ENCODE measurements at regions not wholly inside any gene's neighbourhood (a gene's known extent, or its start where the extent isn't known, plus 50 kb on each side); places are given as distances from the start of the nearest gene placed in this dataset.

DNA sequence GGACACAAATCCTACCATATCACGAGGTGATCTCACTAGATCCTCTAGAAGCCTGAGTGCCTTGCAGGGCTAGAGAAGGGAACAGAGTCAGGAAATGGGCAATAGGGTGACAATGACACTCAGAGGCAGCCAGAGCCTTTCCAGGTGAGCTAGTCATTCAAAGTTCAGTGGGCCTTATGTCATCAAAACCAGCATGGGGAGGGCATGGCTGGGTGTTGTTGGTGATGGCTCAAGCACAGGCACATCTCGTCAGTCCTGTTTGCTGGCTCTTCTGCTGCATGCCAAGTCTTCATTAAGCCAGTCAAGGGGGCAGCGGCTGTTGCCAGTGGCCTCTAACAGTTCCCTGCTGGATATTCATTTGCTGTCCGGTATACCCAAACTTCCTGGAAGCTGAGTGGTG is 99.6 kb upstream of the USP24 start:
- ATAC-seq (ENCODE audit: insufficient read depth, low FRiP score) = no peak
- H3K4me1 ChIP-seq (ENCODE audit: control insufficient read depth in 5 of 5, insufficient read depth in 5 of 5, low read length in 5 of 5) = peaks cover 0 to 7% (median 6%) of the 10 kb centered on the region in 5 donors
- no peaks in the 10 kb centered on the region for H3K9me3 ChIP-seq (ENCODE audit: control insufficient read depth in 4 of 4, insufficient read depth in 3 of 4, low read length in 3 of 4)
- no peaks in the 10 kb centered on the region for H3K36me3 ChIP-seq (ENCODE audit: control insufficient read depth in 4 of 4, insufficient read depth in 4 of 4, low read length in 4 of 4)
- H3K27me3 ChIP-seq (ENCODE audit: control insufficient read depth in 3 of 3, insufficient read depth in 3 of 3, low read length in 2 of 3) = no peaks in the 10 kb centered on the region
- TF ChIP-seq, protein P1, sequence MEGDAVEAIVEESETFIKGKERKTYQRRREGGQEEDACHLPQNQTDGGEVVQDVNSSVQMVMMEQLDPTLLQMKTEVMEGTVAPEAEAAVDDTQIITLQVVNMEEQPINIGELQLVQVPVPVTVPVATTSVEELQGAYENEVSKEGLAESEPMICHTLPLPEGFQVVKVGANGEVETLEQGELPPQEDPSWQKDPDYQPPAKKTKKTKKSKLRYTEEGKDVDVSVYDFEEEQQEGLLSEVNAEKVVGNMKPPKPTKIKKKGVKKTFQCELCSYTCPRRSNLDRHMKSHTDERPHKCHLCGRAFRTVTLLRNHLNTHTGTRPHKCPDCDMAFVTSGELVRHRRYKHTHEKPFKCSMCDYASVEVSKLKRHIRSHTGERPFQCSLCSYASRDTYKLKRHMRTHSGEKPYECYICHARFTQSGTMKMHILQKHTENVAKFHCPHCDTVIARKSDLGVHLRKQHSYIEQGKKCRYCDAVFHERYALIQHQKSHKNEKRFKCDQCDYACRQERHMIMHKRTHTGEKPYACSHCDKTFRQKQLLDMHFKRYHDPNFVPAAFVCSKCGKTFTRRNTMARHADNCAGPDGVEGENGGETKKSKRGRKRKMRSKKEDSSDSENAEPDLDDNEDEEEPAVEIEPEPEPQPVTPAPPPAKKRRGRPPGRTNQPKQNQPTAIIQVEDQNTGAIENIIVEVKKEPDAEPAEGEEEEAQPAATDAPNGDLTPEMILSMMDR (IDR thresholded peaks at IDR 0.05; ENCODE audit: control extremely low read depth, extremely low read depth) = no peak
- no peak overlapping the region for H3K27ac ChIP-seq (ENCODE audit: low read depth in 1 of 2, low read length in 1 of 2)
- no peak overlapping the region for H3K9ac ChIP-seq (ENCODE audit: insufficient read depth in 1 of 2, low read length in 2 of 2)
- DNase-seq = no peak
- 80 to 94% methylated on average over 4 of the region's 4 CpGs for WGBS, 2 donors
- H3K4me3 ChIP-seq = no peak overlapping the region

DNA sequence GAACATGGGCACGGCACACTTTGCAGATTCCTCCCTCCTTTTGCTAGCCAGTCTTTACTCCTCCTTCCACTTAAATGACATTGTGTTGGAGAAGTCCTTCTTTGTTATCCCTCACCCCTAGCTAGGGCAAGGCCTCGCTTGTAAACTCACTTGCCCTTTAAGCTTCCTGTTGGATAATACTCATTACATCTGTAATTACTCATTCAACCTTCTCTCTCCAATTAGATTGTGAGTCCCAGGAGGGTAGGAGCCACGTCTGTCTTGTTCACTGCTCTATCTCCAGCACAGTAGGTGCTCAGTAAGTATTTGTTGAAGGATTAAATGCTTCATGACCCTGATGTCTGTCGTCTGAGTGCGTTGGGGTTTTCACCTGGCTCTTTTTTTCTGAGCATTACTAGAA is 98.7 kb upstream of the USP24 start:
- Histone ChIP-seq H3K4me1 (ENCODE audit: control insufficient read depth in 5 of 5, insufficient read depth in 5 of 5, low read length in 5 of 5) (peaks cover 0 to 7% (median 6%) of the 10 kb centered on the region in 5 donors), H3K9me3 (ENCODE audit: control insufficient read depth in 4 of 4, insufficient read depth in 3 of 4, low read length in 3 of 4) (no peaks in the 10 kb centered on the region), H3K36me3 (ENCODE audit: control insufficient read depth in 4 of 4, insufficient read depth in 4 of 4, low read length in 4 of 4) (no peaks in the 10 kb centered on the region), H3K9ac (ENCODE audit: insufficient read depth in 1 of 2, low read length in 2 of 2) (no peak overlapping the region), H3K4me3 (no peak overlapping the region), H3K27ac (ENCODE audit: low read depth in 1 of 2, low read length in 1 of 2) (no peak overlapping the region), H3K27me3 (ENCODE audit: control insufficient read depth in 3 of 3, insufficient read depth in 3 of 3, low read length in 2 of 3) (no peaks in the 10 kb centered on the region)
- TF ChIP-seq, protein P1 (IDR thresholded peaks at IDR 0.05; ENCODE audit: control extremely low read depth, extremely low read depth) = no peak
- 75 to 85% methylated on average over 5 of the region's 5 CpGs for WGBS, 2 donors
- ATAC-seq (ENCODE audit: insufficient read depth, low FRiP score) (no peak), DNase-seq (no peak)

DNA sequence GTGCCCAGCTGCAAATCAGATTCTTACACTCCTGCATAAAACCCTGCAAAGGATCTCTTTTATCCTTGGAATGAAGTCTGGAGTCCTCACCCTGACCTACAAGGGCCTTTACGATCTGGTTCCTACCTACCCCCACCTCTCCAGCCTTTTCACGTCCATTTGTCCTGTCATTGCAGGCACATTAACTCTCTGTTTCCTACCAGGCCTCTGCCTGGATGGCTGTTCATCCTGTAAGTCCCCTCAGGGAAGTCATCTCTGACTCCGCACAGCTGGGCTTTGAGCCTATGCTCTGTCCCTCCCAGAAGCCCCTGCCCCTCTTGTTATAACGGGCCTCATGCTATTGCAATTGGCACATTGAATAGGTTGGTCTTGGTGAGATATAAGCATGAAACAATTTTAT is 96.8 kb upstream of the USP24 start:
- Histone ChIP-seq H3K27ac (ENCODE audit: low read depth in 1 of 2, low read length in 1 of 2) (no peak overlapping the region), H3K27me3 (ENCODE audit: control insufficient read depth in 3 of 3, insufficient read depth in 3 of 3, low read length in 2 of 3) (no peaks in the 10 kb centered on the region), H3K4me1 (ENCODE audit: control insufficient read depth in 5 of 5, insufficient read depth in 5 of 5, low read length in 5 of 5) (peaks cover 0 to 11% (median 4%) of the 10 kb centered on the region in 5 donors), H3K9me3 (ENCODE audit: control insufficient read depth in 4 of 4, insufficient read depth in 3 of 4, low read length in 3 of 4) (no peaks in the 10 kb centered on the region), H3K36me3 (ENCODE audit: control insufficient read depth in 4 of 4, insufficient read depth in 4 of 4, low read length in 4 of 4) (no peaks in the 10 kb centered on the region), H3K9ac (ENCODE audit: insufficient read depth in 1 of 2, low read length in 2 of 2) (no peak overlapping the region), H3K4me3 (no peak overlapping the region)
- no peak for DNase-seq
- TF ChIP-seq, protein P1 (IDR thresholded peaks at IDR 0.05; ENCODE audit: control extremely low read depth, extremely low read depth) = no peak
- no peak for ATAC-seq (ENCODE audit: insufficient read depth, low FRiP score)
- 93 to 95% methylated on average over 4 of the region's 4 CpGs for WGBS, 2 donors

DNA sequence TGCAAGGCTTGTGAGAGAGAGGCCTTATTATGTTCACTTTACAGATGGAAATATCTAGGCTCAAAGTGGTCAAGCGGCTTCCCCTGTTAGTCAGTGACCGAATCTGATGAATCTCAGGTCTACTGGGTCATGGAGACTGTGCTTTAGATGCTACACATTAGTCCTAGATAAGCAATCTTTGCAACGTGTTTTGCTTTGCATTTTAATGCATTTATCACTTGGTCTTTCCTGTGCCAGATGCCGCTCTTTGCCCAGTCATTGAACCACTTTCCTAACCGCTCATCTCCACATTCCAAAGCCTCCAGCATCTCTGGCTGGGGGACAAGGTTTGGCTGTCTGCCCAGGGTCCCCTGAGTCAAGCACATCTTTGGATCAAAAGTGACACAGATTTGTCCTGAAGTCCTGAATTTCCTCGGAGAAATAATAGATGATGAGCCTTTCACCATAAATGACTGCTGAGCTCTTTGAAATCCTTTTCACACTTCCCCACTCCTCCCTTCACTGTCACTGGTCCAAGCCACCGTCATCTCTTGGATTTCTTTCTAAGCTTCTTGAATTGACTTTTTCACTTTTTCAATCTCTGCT is 96.0 kb upstream of the USP24 start:
- ATAC-seq (ENCODE audit: insufficient read depth, low FRiP score) (no peak), DNase-seq (peak; percentile 24 to 73 (median 49))
- Histone ChIP-seq H3K4me3 (no peak overlapping the region), H3K27me3 (ENCODE audit: control insufficient read depth in 3 of 3, insufficient read depth in 3 of 3, low read length in 2 of 3) (no peaks in the 10 kb centered on the region), H3K4me1 (ENCODE audit: control insufficient read depth in 5 of 5, insufficient read depth in 5 of 5, low read length in 5 of 5) (peaks cover 0 to 11% (median 4%) of the 10 kb centered on the region in 5 donors), H3K27ac (ENCODE audit: low read depth in 1 of 2, low read length in 1 of 2) (no peak overlapping the region), H3K9ac (ENCODE audit: insufficient read depth in 1 of 2, low read length in 2 of 2) (no peak overlapping the region), H3K36me3 (ENCODE audit: control insufficient read depth in 4 of 4, insufficient read depth in 4 of 4, low read length in 4 of 4) (no peaks in the 10 kb centered on the region), H3K9me3 (ENCODE audit: control insufficient read depth in 4 of 4, insufficient read depth in 3 of 4, low read length in 3 of 4) (no peaks in the 10 kb centered on the region)
- 74 to 79% methylated on average over 7 of the region's 7 CpGs for WGBS, 2 donors
- TF ChIP-seq, protein P1 (IDR thresholded peaks at IDR 0.05; ENCODE audit: control extremely low read depth, extremely low read depth) = no peak
